RWPE2 (cell line): ENCODE measurements at regions not wholly inside any gene's neighbourhood (a gene's known extent, or its start where the extent isn't known, plus 50 kb on each side); places are given as distances from the start of the nearest gene placed in this dataset.

ENCODE experiments used
- ATAC-seq: fragments of 200-7000 bp; cut with Tn5 transposase; 3 replicates; pipeline ENCODE4 v1.9.1; 2021; ENCODE audit warnings: low read depth
- DNase-seq: peaks from one replicate; pipeline ENCODE4 v3.0.0-alpha.2; 2020; ENCODE audit warnings: low spot score
- H3K27ac ChIP-seq: fragments of 450-650 bp; 2 replicates; pipeline ENCODE4 v1.5.1; 2017; ENCODE audit warnings: mild to moderate bottlenecking; ENCODE audit not compliant: poor library complexity, severe bottlenecking
- H3K27me3 ChIP-seq: fragments of 250-450 bp; sonication (Bioruptor Pico); 2 replicates; pipeline ENCODE4 v1.5.1; 2021; ENCODE audit warnings: mild to moderate bottlenecking, moderate library complexity; ENCODE audit not compliant: insufficient read depth, poor library complexity, severe bottlenecking
- H3K36me3 ChIP-seq: fragments of 250-450 bp; sonication (Bioruptor Pico); 2 replicates; pipeline ENCODE4 v1.5.1; 2020; ENCODE audit warnings: low read depth, mild to moderate bottlenecking, moderate library complexity
- H3K4me1 ChIP-seq: fragments of 250-450 bp; sonication (Bioruptor Pico); 2 replicates; pipeline ENCODE4 v1.5.1; 2021; ENCODE audit warnings: mild to moderate bottlenecking, moderate library complexity; ENCODE audit not compliant: insufficient read depth, poor library complexity, severe bottlenecking
- H3K4me3 ChIP-seq: fragments of 250-450 bp; sonication (Bioruptor Pico); 2 replicates; pipeline ENCODE4 v1.5.1; 2021; ENCODE audit warnings: mild to moderate bottlenecking, moderate library complexity; ENCODE audit not compliant: severe bottlenecking
- H3K9me3 ChIP-seq: fragments of 250-450 bp; sonication (Bioruptor Pico); 2 replicates; pipeline ENCODE4 v1.5.1; 2021; ENCODE audit warnings: mild to moderate bottlenecking, moderate library complexity; ENCODE audit not compliant: severe bottlenecking
- CTCF ChIP-seq: fragments of 450-650 bp; IDR thresholded peaks from one replicate; pipeline ENCODE4 v1.5.1; 2017; ENCODE audit warnings: mild to moderate bottlenecking, moderate library complexity; ENCODE audit not compliant: poor library complexity, severe bottlenecking

DNA sequence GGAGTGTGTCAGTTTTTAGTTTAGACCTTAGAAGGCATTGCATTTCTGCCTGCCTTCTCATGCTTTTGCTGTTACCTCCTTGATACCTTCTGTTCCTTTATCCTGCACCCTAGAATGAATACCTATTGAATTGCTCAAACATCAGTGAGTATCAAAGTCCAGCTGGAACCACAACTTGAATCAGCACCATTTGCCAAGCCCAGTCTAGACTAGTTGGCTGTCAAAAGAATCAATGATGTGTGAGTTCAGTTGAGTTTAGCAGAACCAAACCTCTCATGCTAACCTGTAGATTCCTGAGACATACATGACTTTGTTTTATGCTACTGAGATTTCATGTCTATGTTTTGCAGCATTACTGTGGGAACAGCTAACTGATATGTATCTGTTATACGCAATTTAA lies 116.6 kb downstream of the FAM170A start:
- no peak overlapping the region for H3K4me3 ChIP-seq
- no peaks in the 10 kb centered on the region for H3K27me3 ChIP-seq
- no peak for DNase-seq
- H3K36me3 ChIP-seq = no peaks in the 10 kb centered on the region
- no peak for ATAC-seq
- no peaks in the 10 kb centered on the region for H3K9me3 ChIP-seq
- no peak for TF ChIP-seq CTCF
- no peak overlapping the region for H3K27ac ChIP-seq
- H3K4me1 ChIP-seq = no peaks in the 10 kb centered on the region

- Histone ChIP-seq H3K27ac (no peak overlapping the region), H3K9me3 (no peaks in the 10 kb centered on the region), H3K4me1 (no peaks in the 10 kb centered on the region), H3K36me3 (no peaks in the 10 kb centered on the region), H3K4me3 (no peak overlapping the region), H3K27me3 (no peaks in the 10 kb centered on the region)
- no peak for TF ChIP-seq CTCF
- no peak for ATAC-seq
- DNase-seq = no peak
Measured at GRCh38 chr5:119746984-119747383, 117.6 kb downstream of the FAM170A start.

GRCh38 chr5:119750887-119751733 lies 121.8 kb downstream of the FAM170A start:
- Histone ChIP-seq H3K4me3 (no peak overlapping the region), H3K27me3 (no peaks in the 10 kb centered on the region), H3K9me3 (no peaks in the 10 kb centered on the region), H3K36me3 (no peaks in the 10 kb centered on the region), H3K4me1 (peaks cover 3% of the 10 kb centered on the region), H3K27ac (no peak overlapping the region)
- TF ChIP-seq CTCF = no peak
- no peak for DNase-seq
- no peak for ATAC-seq

- ATAC-seq = no peak
- Histone ChIP-seq H3K27ac (no peak overlapping the region), H3K9me3 (no peaks in the 10 kb centered on the region), H3K36me3 (no peaks in the 10 kb centered on the region), H3K4me3 (no peak overlapping the region), H3K4me1 (peaks cover 3% of the 10 kb centered on the region), H3K27me3 (no peaks in the 10 kb centered on the region)
- no peak for TF ChIP-seq CTCF
- DNase-seq = no peak
Measured at GRCh38 chr5:119751734-119752094, 122.4 kb downstream of the FAM170A start.
